ENCODE measurements at regions not wholly inside any gene's neighbourhood (a gene's known extent, or its start where the extent isn't known, plus 50 kb on each side); places are given as distances from the start of the nearest gene placed in this dataset.
A peak's percentile ranks its signal among the peaks of the same experiment; 100 is the strongest.
"Not testable (repeated sequence)": the region's sequence is repeated elsewhere in the genome, so short reads cannot be mapped to it uniquely, and the experiment has no call there.

DNA sequence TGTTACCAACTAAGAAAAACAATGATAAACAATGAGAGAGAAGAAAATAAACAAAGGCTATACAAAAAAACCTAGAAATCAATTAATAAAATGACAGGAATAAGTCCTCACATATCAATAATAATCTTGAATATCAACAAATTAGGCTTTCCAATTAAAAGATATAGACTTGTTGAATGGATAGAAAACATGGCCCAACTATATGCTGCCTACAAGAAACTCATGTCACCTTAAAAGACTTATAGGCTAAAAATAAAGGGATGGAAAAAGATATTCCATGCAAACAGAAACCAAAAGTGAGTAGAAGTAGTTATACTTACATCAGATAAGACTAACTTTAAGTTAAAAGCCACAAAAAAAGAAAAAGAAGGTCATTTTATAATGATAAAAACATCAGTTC lies 183.9 kb downstream of the MYRFL start:
- Histone ChIP-seq H3K27me3 (ENCODE audit: control insufficient read depth, insufficient read depth, low read length) (no peaks in the 10 kb centered on the region), H3K4me3 (ENCODE audit: insufficient read depth, low read depth, low read length) (no peak overlapping the region), H3K36me3 (replicated peaks; ENCODE audit: control insufficient read depth, insufficient read depth, low read length) (no peaks in the 10 kb centered on the region)
- DNase-seq = no peak

- no peak overlapping the region for H3K4me3 ChIP-seq (ENCODE audit: insufficient read depth, low read depth, low read length)
- H3K36me3 ChIP-seq (replicated peaks; ENCODE audit: control insufficient read depth, insufficient read depth, low read length) = no peaks in the 10 kb centered on the region
- DNase-seq = no peak
- H3K27me3 ChIP-seq (ENCODE audit: control insufficient read depth, insufficient read depth, low read length) = no peaks in the 10 kb centered on the region
These were observed 186.3 kb downstream of the MYRFL start for GRCh38 chr12:70011353-70011752.

GRCh38 chr12:70013016-70013415 lies 188.0 kb downstream of the MYRFL start:
- H3K27me3 ChIP-seq (ENCODE audit: control insufficient read depth, insufficient read depth, low read length); DNase-seq; H3K36me3 ChIP-seq (replicated peaks; ENCODE audit: control insufficient read depth, insufficient read depth, low read length): not testable (repeated sequence)
- H3K4me3 ChIP-seq (ENCODE audit: insufficient read depth, low read depth, low read length) = peak overlapping the region; percentile 24

GRCh38 chr12:70028515-70028914 lies 203.5 kb downstream of the MYRFL start:
- Histone ChIP-seq H3K36me3 (replicated peaks; ENCODE audit: control insufficient read depth, insufficient read depth, low read length) (no peaks in the 10 kb centered on the region), H3K27me3 (ENCODE audit: control insufficient read depth, insufficient read depth, low read length) (no peaks in the 10 kb centered on the region), H3K4me3 (ENCODE audit: insufficient read depth, low read depth, low read length) (no peak overlapping the region)
- no peak for DNase-seq

GRCh38 chr12:70028918-70029317 lies 203.9 kb downstream of the MYRFL start:
- Histone ChIP-seq H3K4me3 (ENCODE audit: insufficient read depth, low read depth, low read length) (no peak overlapping the region), H3K36me3 (replicated peaks; ENCODE audit: control insufficient read depth, insufficient read depth, low read length) (no peaks in the 10 kb centered on the region), H3K27me3 (ENCODE audit: control insufficient read depth, insufficient read depth, low read length) (no peaks in the 10 kb centered on the region)
- no peak for DNase-seq

GRCh38 chr12:70031046-70031445 lies 206.0 kb downstream of the MYRFL start:
- Histone ChIP-seq H3K36me3 (replicated peaks; ENCODE audit: control insufficient read depth, insufficient read depth, low read length) (no peaks in the 10 kb centered on the region), H3K27me3 (ENCODE audit: control insufficient read depth, insufficient read depth, low read length) (no peaks in the 10 kb centered on the region), H3K4me3 (ENCODE audit: insufficient read depth, low read depth, low read length) (no peak overlapping the region)
- peak; percentile 35 for DNase-seq

DNA sequence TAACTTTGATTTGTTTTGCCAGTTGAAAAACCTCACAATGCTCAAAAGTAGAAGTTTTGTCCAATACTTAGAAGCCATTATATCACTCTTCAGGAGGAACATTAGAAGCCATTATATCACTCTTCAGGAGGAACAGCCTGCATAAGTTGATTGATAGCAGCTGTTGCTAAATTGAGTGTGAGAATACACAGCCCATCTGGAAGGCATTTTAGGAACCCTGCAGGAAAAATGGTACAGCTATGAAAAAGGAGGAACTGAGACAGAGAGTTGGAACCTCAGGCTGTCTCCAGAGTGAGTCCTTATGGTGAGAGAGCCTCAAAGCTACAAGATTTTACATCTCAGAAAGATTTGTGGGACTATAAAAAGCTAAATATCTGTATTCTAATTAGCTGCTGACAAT lies 207.0 kb downstream of the MYRFL start:
- Histone ChIP-seq H3K4me3 (ENCODE audit: insufficient read depth, low read depth, low read length) (no peak overlapping the region), H3K36me3 (replicated peaks; ENCODE audit: control insufficient read depth, insufficient read depth, low read length) (no peaks in the 10 kb centered on the region), H3K27me3 (ENCODE audit: control insufficient read depth, insufficient read depth, low read length) (no peaks in the 10 kb centered on the region)
- DNase-seq = no peak

GRCh38 chr12:70033310-70033709 lies 208.3 kb downstream of the MYRFL start:
- H3K27me3 ChIP-seq (ENCODE audit: control insufficient read depth, insufficient read depth, low read length) = no peaks in the 10 kb centered on the region

DNA sequence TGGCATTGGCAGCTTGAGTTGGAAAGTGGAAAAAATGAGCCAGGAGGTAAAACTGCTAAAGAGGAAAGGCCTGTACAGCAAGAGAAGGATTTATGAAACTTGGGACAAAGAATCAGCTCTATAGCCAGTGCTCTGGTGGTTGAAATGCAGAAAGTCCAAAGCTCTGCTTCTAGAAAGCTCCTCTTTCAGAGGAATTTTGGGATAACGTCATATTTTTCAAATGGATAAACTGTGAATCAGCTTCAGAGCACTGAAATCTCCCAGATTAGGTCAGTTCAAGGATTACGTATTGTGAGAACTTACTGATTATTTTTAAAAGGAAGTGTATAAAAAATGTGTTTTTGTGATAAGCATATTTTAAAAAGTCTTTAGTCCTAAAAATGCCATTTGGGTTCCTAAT lies 203.1 kb upstream of the CNOT2 start:
- Histone ChIP-seq H3K36me3 (replicated peaks; ENCODE audit: control insufficient read depth, insufficient read depth, low read length) (no peaks in the 10 kb centered on the region), H3K27me3 (ENCODE audit: control insufficient read depth, insufficient read depth, low read length) (no peaks in the 10 kb centered on the region), H3K4me3 (ENCODE audit: insufficient read depth, low read depth, low read length) (no peak overlapping the region)
- DNase-seq = no peak

More at GRCh38 chr12:70033310-70033709, 208.3 kb downstream of the MYRFL start:
- DNase-seq = no peak
- Histone ChIP-seq H3K4me3 (ENCODE audit: insufficient read depth, low read depth, low read length) (no peak overlapping the region), H3K36me3 (replicated peaks; ENCODE audit: control insufficient read depth, insufficient read depth, low read length) (no peaks in the 10 kb centered on the region)

GRCh38 chr12:70042675-70043074 lies 200.6 kb upstream of the CNOT2 start:
- no peaks in the 10 kb centered on the region for H3K36me3 ChIP-seq (replicated peaks; ENCODE audit: control insufficient read depth, insufficient read depth, low read length)
- H3K4me3 ChIP-seq (ENCODE audit: insufficient read depth, low read depth, low read length) = no peak overlapping the region
- DNase-seq = no peak
- no peaks in the 10 kb centered on the region for H3K27me3 ChIP-seq (ENCODE audit: control insufficient read depth, insufficient read depth, low read length)

GRCh38 chr12:70043490-70044138 lies 199.6 kb upstream of the CNOT2 start:
- Histone ChIP-seq H3K36me3 (replicated peaks; ENCODE audit: control insufficient read depth, insufficient read depth, low read length) (no peaks in the 10 kb centered on the region), H3K4me3 (ENCODE audit: insufficient read depth, low read depth, low read length) (no peak overlapping the region), H3K27me3 (ENCODE audit: control insufficient read depth, insufficient read depth, low read length) (no peaks in the 10 kb centered on the region)
- DNase-seq = no peak

- Histone ChIP-seq H3K27me3 (ENCODE audit: control insufficient read depth, insufficient read depth, low read length) (no peaks in the 10 kb centered on the region), H3K4me3 (ENCODE audit: insufficient read depth, low read depth, low read length) (no peak overlapping the region), H3K36me3 (replicated peaks; ENCODE audit: control insufficient read depth, insufficient read depth, low read length) (no peaks in the 10 kb centered on the region)
- DNase-seq = no peak
These were observed 199.1 kb upstream of the CNOT2 start for GRCh38 chr12:70044167-70044566.

GRCh38 chr12:70045036-70045435 lies 198.2 kb upstream of the CNOT2 start:
- Histone ChIP-seq H3K36me3 (replicated peaks; ENCODE audit: control insufficient read depth, insufficient read depth, low read length) (no peaks in the 10 kb centered on the region), H3K4me3 (ENCODE audit: insufficient read depth, low read depth, low read length) (no peak overlapping the region), H3K27me3 (ENCODE audit: control insufficient read depth, insufficient read depth, low read length) (no peaks in the 10 kb centered on the region)
- DNase-seq = no peak

DNA sequence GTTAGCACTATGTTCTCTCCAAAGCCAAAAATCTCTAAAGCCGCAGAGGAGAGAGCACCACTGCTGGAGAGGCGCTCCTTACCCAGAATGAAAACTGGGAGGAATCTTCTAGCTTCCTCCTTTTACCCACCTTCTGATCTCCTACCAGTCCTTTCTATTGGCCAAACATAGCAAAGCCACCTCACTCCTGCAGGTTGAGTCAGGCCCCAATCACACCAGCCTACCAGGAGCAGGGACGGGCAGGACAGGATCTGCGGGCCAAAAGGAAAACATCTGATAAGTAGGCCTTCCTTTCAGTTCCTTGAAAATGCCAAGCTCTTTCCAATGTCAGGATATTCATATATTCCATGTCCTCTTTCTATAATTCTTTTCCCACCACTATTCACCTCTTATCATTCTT lies 197.7 kb upstream of the CNOT2 start:
- DNase-seq = no peak
- H3K36me3 ChIP-seq (replicated peaks; ENCODE audit: control insufficient read depth, insufficient read depth, low read length) = no peaks in the 10 kb centered on the region
- no peak overlapping the region for H3K4me3 ChIP-seq (ENCODE audit: insufficient read depth, low read depth, low read length)
- H3K27me3 ChIP-seq (ENCODE audit: control insufficient read depth, insufficient read depth, low read length) = no peaks in the 10 kb centered on the region

DNA sequence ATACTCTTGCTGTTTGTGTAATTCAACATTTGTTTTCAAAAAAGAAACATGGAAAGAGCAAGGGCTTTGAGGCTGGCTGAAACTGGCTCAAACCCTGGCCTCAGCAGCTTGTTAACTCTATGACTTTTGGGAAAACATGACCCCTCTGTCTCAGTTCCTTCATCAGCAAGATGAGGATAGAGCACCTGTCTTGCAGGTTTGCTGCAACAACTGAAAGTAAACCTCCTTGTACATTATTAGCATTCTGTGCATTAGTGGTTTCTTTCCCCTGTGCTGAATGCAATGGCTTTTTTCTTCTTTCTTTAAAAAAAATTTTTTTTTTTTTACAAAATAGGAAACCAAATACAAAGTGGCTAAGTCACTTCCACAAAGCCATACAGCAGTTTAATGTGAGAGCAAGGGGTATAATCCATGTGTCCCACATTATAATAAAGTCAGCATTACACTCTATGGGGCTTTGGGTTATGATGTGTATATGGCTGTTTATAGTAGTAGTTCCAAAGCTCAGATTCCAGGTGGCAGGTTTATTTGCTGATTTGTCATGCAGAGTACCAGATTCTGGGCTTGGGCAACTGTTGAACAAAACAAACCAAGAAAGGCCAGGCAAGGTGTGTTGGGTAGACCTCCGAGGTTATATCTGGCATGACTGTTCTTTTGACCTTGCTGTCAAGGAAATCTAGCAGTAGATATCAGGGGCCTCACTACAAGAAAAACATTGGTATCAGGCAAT lies 194.5 kb upstream of the CNOT2 start:
- no peak overlapping the region for H3K4me3 ChIP-seq (ENCODE audit: insufficient read depth, low read depth, low read length)
- H3K27me3 ChIP-seq (ENCODE audit: control insufficient read depth, insufficient read depth, low read length) = no peaks in the 10 kb centered on the region
- no peak for DNase-seq
- no peaks in the 10 kb centered on the region for H3K36me3 ChIP-seq (replicated peaks; ENCODE audit: control insufficient read depth, insufficient read depth, low read length)
